ENCODE measurements at regions not wholly inside any gene's neighbourhood (a gene's known extent, or its start where the extent isn't known, plus 50 kb on each side); places are given as distances from the start of the nearest gene placed in this dataset.
"Not testable (repeated sequence)": the region's sequence is repeated elsewhere in the genome, so short reads cannot be mapped to it uniquely, and the experiment has no call there.

- in situ Hi-C loops (cut with MboI; ENCODE audit: low sequenced_read_pairs in 4 of 4): no loop called here
- Histone ChIP-seq H3K27ac (no peak overlapping the region), H3K36me3 (no peaks in the 10 kb centered on the region), H3K9me3 (no peaks in the 10 kb centered on the region), H3K27me3 (no peaks in the 10 kb centered on the region), H3K4me1 (no peaks in the 10 kb centered on the region), H3K4me3 (no peak overlapping the region)
- intact Hi-C loops (cut with DNase I; ENCODE audit: low total_unique reads): no loop called here
- no peak for TF ChIP-seq POLR2A (IDR thresholded peaks at IDR 0.05)
- TF ChIP-seq, protein P1, sequence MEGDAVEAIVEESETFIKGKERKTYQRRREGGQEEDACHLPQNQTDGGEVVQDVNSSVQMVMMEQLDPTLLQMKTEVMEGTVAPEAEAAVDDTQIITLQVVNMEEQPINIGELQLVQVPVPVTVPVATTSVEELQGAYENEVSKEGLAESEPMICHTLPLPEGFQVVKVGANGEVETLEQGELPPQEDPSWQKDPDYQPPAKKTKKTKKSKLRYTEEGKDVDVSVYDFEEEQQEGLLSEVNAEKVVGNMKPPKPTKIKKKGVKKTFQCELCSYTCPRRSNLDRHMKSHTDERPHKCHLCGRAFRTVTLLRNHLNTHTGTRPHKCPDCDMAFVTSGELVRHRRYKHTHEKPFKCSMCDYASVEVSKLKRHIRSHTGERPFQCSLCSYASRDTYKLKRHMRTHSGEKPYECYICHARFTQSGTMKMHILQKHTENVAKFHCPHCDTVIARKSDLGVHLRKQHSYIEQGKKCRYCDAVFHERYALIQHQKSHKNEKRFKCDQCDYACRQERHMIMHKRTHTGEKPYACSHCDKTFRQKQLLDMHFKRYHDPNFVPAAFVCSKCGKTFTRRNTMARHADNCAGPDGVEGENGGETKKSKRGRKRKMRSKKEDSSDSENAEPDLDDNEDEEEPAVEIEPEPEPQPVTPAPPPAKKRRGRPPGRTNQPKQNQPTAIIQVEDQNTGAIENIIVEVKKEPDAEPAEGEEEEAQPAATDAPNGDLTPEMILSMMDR (IDR thresholded peaks at IDR 0.05 in 4 of 5, conservative IDR thresholded peaks at IDR 0.05 in 1 of 5): no peak
- ATAC-seq: no peak
- DNase-seq: no peak
Observed at GRCh38 chr5:18800293-18801025, 1166.2 kb downstream of the TAF11L14 start.

GRCh38 chr5:18801413-18801812 is 1167.2 kb downstream of the TAF11L14 start:
- H3K4me1 ChIP-seq; H3K9me3 ChIP-seq; ATAC-seq; H3K4me3 ChIP-seq; DNase-seq; intact Hi-C loops (cut with DNase I; ENCODE audit: low total_unique reads); H3K27ac ChIP-seq; H3K36me3 ChIP-seq; in situ Hi-C loops (cut with MboI; ENCODE audit: low sequenced_read_pairs in 4 of 4); H3K27me3 ChIP-seq: not testable (repeated sequence)

DNA sequence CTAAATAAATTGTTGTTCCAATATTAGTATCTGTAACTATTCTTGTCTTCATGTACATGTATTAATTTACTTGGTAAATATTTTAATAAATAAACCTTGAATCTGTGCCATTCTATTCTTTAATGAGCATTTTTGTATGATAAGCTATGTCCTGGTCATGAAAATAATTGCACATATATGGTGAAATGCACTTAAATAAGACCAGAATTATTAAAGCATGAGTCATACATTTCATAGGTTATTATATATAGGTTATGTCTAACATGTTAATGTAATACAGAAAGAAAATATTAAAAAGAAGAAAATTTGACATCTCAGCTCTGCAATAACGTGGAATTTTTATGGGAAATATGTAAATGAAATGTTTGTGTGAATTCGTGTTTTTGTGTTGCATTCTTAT is 1168.1 kb downstream of the TAF11L14 start:
- Histone ChIP-seq H3K27ac (no peak overlapping the region), H3K36me3 (no peaks in the 10 kb centered on the region), H3K9me3 (no peaks in the 10 kb centered on the region), H3K4me3 (no peak overlapping the region), H3K27me3 (no peaks in the 10 kb centered on the region), H3K4me1 (no peaks in the 10 kb centered on the region)
- intact Hi-C loops (cut with DNase I; ENCODE audit: low total_unique reads) (no loop called here), in situ Hi-C loops (cut with MboI; ENCODE audit: low sequenced_read_pairs in 4 of 4) (no loop called here)
- no peak for ATAC-seq
- TF ChIP-seq, protein P1 (IDR thresholded peaks at IDR 0.05 in 4 of 5, conservative IDR thresholded peaks at IDR 0.05 in 1 of 5): no peak
- no peak for TF ChIP-seq POLR2A (IDR thresholded peaks at IDR 0.05)
- no peak for DNase-seq

DNA sequence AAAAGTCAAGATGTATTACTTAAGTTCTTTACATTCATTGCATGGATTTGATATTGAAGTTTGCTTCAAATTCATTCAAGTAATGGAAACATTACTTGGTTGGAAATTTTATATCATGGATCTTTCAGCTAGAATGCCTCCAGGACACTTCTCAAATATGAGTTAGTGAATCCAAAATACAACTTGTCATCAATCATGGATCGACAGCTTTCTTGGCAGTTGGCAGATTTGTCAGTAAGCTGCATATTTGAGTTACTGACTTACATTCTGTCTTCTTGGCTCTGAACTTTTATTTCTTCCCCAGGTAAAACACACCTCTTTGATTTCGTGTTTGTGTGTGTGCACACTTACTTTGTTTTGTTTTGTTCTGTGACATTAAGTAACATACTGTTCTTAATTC is 1171.1 kb downstream of the TAF11L14 start:
- intact Hi-C loops (cut with DNase I; ENCODE audit: low total_unique reads): no loop called here
- no peaks in the 10 kb centered on the region for H3K27me3 ChIP-seq
- no peak for TF ChIP-seq POLR2A (IDR thresholded peaks at IDR 0.05)
- TF ChIP-seq, protein P1 (IDR thresholded peaks at IDR 0.05 in 4 of 5, conservative IDR thresholded peaks at IDR 0.05 in 1 of 5): no peak
- in situ Hi-C loops (cut with MboI; ENCODE audit: low sequenced_read_pairs in 4 of 4): no loop called here
- H3K27ac ChIP-seq: no peak overlapping the region
- DNase-seq (no peak), ATAC-seq (no peak)
- no peaks in the 10 kb centered on the region for H3K9me3 ChIP-seq
- no peaks in the 10 kb centered on the region for H3K4me1 ChIP-seq
- H3K4me3 ChIP-seq: no peak overlapping the region
- no peaks in the 10 kb centered on the region for H3K36me3 ChIP-seq

DNA sequence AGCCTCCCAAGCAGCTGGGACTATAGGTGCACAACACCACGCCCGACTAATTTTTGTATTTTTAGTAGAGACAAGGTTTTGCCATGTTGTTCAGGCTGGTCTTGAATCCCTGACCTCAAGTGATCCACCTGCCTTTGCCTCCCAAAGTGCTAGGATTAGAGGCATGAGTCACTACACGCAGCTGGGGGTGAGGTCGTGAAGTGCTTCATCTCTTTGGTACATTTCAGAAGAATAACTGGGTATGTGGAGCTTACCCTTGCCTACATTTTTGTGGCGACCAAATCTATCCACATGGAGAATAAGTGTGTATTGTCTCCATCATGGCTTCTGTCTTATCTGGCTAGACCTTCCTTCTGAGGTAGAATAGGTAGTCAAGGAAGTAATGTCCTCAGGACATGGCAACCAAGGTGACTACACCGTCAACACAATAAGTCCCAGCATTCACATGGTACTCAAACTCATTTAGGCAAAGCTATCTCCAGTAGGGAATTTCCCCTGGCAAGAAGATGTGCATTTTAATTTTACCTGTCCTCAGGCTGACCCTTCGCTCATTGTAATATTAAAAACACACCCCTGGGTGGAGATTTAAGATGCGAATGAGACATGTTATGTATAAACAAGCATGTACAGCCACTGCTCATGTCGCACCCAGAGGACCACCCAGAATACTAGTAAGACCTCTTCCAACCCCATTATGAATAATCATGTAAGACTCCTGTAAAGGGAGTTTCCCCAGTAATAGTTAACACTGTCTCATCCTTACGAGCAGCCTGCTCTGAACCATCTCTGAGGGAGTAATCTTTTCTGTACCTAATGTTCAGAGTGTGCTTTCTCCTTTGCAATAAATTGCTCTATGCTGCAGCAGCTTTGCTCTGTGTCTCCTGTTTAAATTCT is 1173.2 kb downstream of the TAF11L14 start:
- TF ChIP-seq POLR2A (IDR thresholded peaks at IDR 0.05): no peak
- TF ChIP-seq, protein P1 (IDR thresholded peaks at IDR 0.05 in 4 of 5, conservative IDR thresholded peaks at IDR 0.05 in 1 of 5): no peak
- Histone ChIP-seq H3K4me3 (no peak overlapping the region), H3K4me1 (no peaks in the 10 kb centered on the region), H3K27me3 (no peaks in the 10 kb centered on the region), H3K36me3 (no peaks in the 10 kb centered on the region), H3K9me3 (no peaks in the 10 kb centered on the region), H3K27ac (no peak overlapping the region)
- ATAC-seq: no peak
- intact Hi-C loops (cut with DNase I; ENCODE audit: low total_unique reads) (no loop called here), in situ Hi-C loops (cut with MboI; ENCODE audit: low sequenced_read_pairs in 4 of 4) (no loop called here)
- DNase-seq: no peak
